Upper lobe of left lung (tissue), 6 donors: ENCODE measurements at regions not wholly inside any gene's neighbourhood (a gene's known extent, or its start where the extent isn't known, plus 50 kb on each side); places are given as distances from the start of the nearest gene placed in this dataset.

Source experiments
- ATAC-seq, 2 donors: fragments of 200-7000 bp; cut with Tn5 transposase; one replicate each; pipeline ENCODE4 v1.9.1; 2022; ENCODE audit warnings: mild to moderate bottlenecking in 2 of 2, moderate library complexity in 2 of 2; ENCODE audit not compliant: low FRiP score in 2 of 2
- DNase-seq, 2 donors: peaks; one replicate each; pipeline ENCODE4 v3.0.0-alpha.2; 2019 to 2020
- H3K27ac ChIP-seq, 4 donors: fragments of 200-600 bp; sonication (generic); one replicate each; pipeline ENCODE4 v1.5.1; 2016 to 2019
- H3K27me3 ChIP-seq, 4 donors: fragments of 200-600 bp; sonication (generic); one replicate each; pipeline ENCODE4 v1.5.1; 2017 to 2019
- H3K36me3 ChIP-seq, 4 donors: fragments of 200-600 bp; sonication (generic); one replicate each; pipeline ENCODE4 v1.5.1; 2016 to 2019
- H3K4me1 ChIP-seq, 4 donors: fragments of 200-600 bp; sonication (generic); one replicate each; pipeline ENCODE4 v1.5.1; 2018 to 2019
- H3K4me3 ChIP-seq, 4 donors: fragments of 200-600 bp; sonication (generic); one replicate each; pipeline ENCODE4 v1.5.1; 2017 to 2019; ENCODE audit warnings: mild to moderate bottlenecking in 2 of 4, moderate library complexity in 1 of 4
- H3K9me3 ChIP-seq, 4 donors: fragments of 200-600 bp; sonication (generic); one replicate each; pipeline ENCODE4 v1.5.1; 2018 to 2019
- CTCF ChIP-seq, 6 experiments: fragments of 450-650 bp in 4 of 6; fragments of 200-600 bp in 2 of 6; sonication (generic) in 2 of 6; IDR thresholded peaks; one replicate each; pipeline ENCODE4 v1.5.1; 2016 to 2019; ENCODE audit warnings: antibody characterized with exemption in 6 of 6
- EP300 ChIP-seq, 4 donors: sonication (generic); formaldehyde crosslinking; IDR thresholded peaks; one replicate each; pipeline ENCODE4 v1.5.1; 2017; ENCODE audit warnings: antibody characterized with exemption in 4 of 4, control low read depth in 2 of 4
- POLR2A ChIP-seq, 4 donors: fragments of 450-650 bp; IDR thresholded peaks; one replicate each; pipeline ENCODE4 v1.5.1; 2016 to 2017; ENCODE audit warnings: antibody characterized with exemption in 4 of 4, mild to moderate bottlenecking in 2 of 4
- POLR2AphosphoS5 ChIP-seq, 2 donors: sonication (generic); formaldehyde crosslinking; IDR thresholded peaks; one replicate each; pipeline ENCODE4 v1.5.1; 2017; ENCODE audit warnings: antibody characterized with exemption in 2 of 2
- WGBS, 2 donors: methylation state at CpG; one replicate each; pipeline ENCODE4 v1.1.5; 2017 to 2018; 5-methylcytosine and 5-hydroxymethylcytosine counted together
- donor health status: DM: no; HTN: no; CAD: no; lungs with moderate emphysema.
- donor health status: DM: no; HTN: yes; CAD: no; lungs with severe emphysema.

- H3K9me3 ChIP-seq: no peaks in the 10 kb centered on the region
- WGBS, 2 donors: 80% methylated on average over 2 of the region's 2 CpGs
- H3K27ac ChIP-seq: no peak overlapping the region
- no peak for TF ChIP-seq POLR2AphosphoS5 (IDR thresholded peaks at IDR 0.05)
- TF ChIP-seq EP300 (IDR thresholded peaks at IDR 0.05): no peak
- TF ChIP-seq POLR2A (IDR thresholded peaks at IDR 0.05): no peak
- no peak for TF ChIP-seq CTCF (IDR thresholded peaks at IDR 0.05)
- H3K27me3 ChIP-seq: no peaks in the 10 kb centered on the region
- no peaks in the 10 kb centered on the region for H3K36me3 ChIP-seq
- DNase-seq (no peak), ATAC-seq (no peak)
- H3K4me1 ChIP-seq: no peaks in the 10 kb centered on the region
- no peak overlapping the region for H3K4me3 ChIP-seq
Measured at GRCh38 chr4:83809581-83809980, 273.7 kb downstream of the GPAT3 start.

- Histone ChIP-seq H3K4me1 (no peaks in the 10 kb centered on the region), H3K9me3 (no peaks in the 10 kb centered on the region), H3K27me3 (no peaks in the 10 kb centered on the region), H3K36me3 (no peaks in the 10 kb centered on the region), H3K4me3 (no peak overlapping the region), H3K27ac (no peak overlapping the region)
- DNase-seq: no peak
- no peak for ATAC-seq
- WGBS, 2 donors: 50% methylated on average over 2 of the region's 2 CpGs
- no peak for TF ChIP-seq POLR2AphosphoS5 (IDR thresholded peaks at IDR 0.05)
- TF ChIP-seq CTCF (IDR thresholded peaks at IDR 0.05): no peak
- no peak for TF ChIP-seq EP300 (IDR thresholded peaks at IDR 0.05)
- TF ChIP-seq POLR2A (IDR thresholded peaks at IDR 0.05): no peak
Measured at GRCh38 chr4:83793481-83793880, 257.6 kb downstream of the GPAT3 start.

DNA sequence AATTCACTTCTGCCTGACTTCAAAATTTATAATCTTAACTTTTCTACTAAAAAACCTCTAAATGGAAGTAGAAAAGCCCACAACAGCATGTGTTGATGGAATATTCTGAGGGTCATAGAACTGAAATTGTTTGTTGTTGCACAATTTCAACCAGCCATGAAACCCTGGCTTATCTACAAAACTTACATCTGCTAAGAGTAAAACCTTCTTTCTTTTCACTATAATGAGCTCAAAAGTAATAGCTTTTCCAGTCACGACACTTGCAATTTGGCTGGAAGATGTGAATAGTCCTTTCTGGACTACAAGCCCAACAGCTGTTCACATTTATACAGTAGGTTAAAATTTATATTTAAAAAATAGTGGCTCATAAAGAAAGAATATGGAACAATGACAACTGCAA lies 250.0 kb downstream of the GPAT3 start:
- 81 to 85% methylated on average over 1 of the region's 1 CpG for WGBS, 2 donors
- no peak for ATAC-seq
- no peak for DNase-seq
- no peaks in the 10 kb centered on the region for H3K4me1 ChIP-seq
- H3K27me3 ChIP-seq: no peaks in the 10 kb centered on the region
- TF ChIP-seq CTCF (IDR thresholded peaks at IDR 0.05): no peak
- no peak for TF ChIP-seq EP300 (IDR thresholded peaks at IDR 0.05)
- TF ChIP-seq POLR2A (IDR thresholded peaks at IDR 0.05): no peak
- no peaks in the 10 kb centered on the region for H3K36me3 ChIP-seq
- H3K27ac ChIP-seq: no peak overlapping the region
- H3K4me3 ChIP-seq: no peak overlapping the region
- H3K9me3 ChIP-seq: no peaks in the 10 kb centered on the region

DNA sequence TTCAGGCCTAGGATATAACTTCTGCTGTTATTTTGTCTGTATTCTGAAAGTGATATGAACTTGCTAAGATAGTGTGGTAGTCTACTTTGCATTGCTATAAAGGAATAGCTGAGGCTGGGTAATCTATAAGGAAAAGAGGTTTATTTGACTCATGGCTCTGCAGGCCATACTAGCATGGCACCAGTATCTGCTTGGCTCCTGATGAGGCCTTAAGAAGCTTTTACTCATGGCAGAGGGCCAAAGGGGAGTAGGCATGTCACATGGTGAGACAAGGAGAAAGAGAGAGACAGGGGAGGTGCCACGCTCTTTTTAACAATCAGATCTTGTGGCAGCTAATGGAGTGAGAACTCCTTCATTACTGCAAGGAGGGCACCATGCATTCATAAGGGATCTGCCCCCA lies 247.3 kb downstream of the GPAT3 start:
- 67 to 94% methylated on average over 1 of the region's 1 CpG for WGBS, 2 donors

More for the DNA sequence above, 247.3 kb downstream of the GPAT3 start:
- Histone ChIP-seq H3K36me3 (no peaks in the 10 kb centered on the region), H3K27ac (no peak overlapping the region), H3K4me1 (no peaks in the 10 kb centered on the region), H3K4me3 (no peak overlapping the region), H3K9me3 (no peaks in the 10 kb centered on the region), H3K27me3 (no peaks in the 10 kb centered on the region)
- TF ChIP-seq POLR2AphosphoS5 (IDR thresholded peaks at IDR 0.05) (no peak), POLR2A (IDR thresholded peaks at IDR 0.05) (no peak), CTCF (IDR thresholded peaks at IDR 0.05) (no peak), EP300 (IDR thresholded peaks at IDR 0.05) (no peak)
- no peak for DNase-seq
- ATAC-seq: no peak
